Muscle of back (tissue), 3 donors: ENCODE measurements at regions not wholly inside any gene's neighbourhood (a gene's known extent, or its start where the extent isn't known, plus 50 kb on each side); places are given as distances from the start of the nearest gene placed in this dataset.

Source experiments
- DNase-seq, 3 donors: peaks; one replicate each; pipeline versions ENCODE4 v3.0.0 to v3.0.0-alpha.2; 2013

DNA sequence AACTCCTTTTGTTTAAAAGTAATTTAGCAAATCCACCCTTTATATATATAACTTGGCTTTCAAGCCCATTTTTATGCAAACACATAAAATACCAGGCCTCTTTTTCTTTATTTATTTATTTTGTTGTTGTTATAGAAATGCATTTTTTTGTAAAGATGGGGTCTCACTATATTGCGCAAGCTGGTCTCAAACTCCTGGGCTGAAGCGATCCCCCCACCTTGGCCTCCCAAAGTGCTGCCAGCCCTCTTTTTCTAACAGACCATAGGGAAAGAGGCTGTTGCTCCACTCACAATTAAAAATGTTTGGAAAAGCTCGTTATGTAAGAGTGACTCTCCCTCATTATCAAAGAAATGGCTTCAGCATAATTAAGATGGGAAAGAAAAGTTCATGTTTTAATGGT, 440.9 kb downstream of the HACE1 start:
- no peak for DNase-seq

- no peak for DNase-seq
Measured at GRCh38 chr6:104418125-104418524, 441.6 kb downstream of the HACE1 start.

- DNase-seq, result no peak
Measured at GRCh38 chr6:104414723-104415122, 445.0 kb downstream of the HACE1 start.

DNA sequence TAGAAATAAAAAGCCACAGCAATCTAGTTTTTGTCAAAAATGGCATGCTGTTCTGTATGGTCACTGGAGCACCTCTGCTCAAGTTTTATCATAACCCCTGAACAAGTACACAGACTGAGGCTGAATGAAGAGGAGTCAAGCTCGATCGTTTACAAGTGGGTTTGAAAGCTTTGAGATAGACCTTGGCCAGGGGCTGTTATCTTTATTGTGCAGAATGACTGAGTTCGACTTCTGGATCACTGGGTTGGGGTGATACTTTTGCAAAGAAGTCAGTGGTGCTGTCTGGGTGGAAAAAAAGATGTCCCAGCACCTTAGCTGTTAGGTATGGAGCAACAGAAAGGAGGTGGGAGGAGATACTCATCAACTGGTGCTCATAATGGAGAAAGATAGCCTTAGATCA, 446.0 kb downstream of the HACE1 start:
- no peak for DNase-seq

GRCh38 chr6:104411302-104411701, 448.4 kb downstream of the HACE1 start:
- no peak for DNase-seq

- DNase-seq, result no peak
Measured at GRCh38 chr6:104409913-104410312, 449.8 kb downstream of the HACE1 start.

DNA sequence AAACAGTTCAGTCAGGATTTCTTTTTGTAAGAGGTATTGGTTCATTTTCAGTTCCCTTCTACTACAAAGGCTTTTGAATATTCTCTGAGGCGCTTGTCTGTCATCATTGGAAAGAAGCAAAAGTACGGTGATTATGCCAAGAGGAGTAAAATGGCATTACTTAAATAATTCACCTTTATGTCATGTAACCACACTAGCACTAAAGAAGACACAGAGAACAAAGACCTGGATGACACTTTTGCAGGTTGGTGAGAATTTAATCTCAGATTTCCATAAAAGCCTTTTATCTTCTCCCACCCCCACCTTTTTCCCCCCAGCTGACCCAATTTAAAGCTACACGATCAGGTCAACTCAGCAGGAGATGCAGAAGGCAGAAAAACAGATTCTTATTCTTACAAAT, 451.8 kb downstream of the HACE1 start:
- no peak for DNase-seq

DNA sequence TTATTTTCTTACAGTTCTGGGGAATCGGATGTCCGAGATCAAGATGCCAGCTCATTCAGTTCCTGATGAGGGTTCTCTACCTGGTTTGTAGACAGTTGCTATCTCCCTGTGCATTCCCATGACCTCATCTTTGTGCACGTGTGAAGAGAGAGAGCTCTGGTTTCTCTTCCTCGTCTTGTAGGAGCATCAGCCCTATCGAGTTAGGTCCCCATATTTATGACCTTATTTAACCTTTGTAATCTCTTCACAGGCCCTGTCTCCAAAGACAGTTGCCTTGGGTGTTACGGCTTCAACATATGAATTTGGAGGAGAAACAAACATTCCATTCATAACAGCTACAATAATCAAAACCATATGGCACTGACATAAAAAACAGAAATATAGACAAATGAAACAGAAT, 455.3 kb downstream of the HACE1 start:
- DNase-seq, result peak in 1 of 3 donors; percentile 48

GRCh38 chr6:104402572-104402971, 457.1 kb downstream of the HACE1 start:
- DNase-seq, result no peak

DNA sequence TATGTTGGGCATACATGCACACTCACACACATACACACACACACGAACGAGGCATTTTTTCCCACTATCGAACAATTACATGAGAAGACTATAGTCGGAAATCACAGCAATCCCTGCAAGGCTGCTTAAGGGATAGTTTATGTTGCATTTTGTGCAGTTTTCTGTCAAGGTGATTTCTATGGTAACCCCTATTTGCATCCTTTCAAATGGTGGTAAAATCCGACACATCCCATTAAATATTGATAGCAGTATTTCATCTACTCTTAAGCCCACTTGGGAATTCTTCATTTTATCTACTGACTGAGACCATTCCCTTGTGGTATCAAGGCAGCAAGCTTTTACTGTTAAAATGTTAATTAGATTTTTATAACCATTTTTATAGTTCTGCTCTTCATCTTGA, 457.8 kb downstream of the HACE1 start:
- DNase-seq, result no peak

- no peak for DNase-seq
Measured at GRCh38 chr6:104400844-104401243, 458.9 kb downstream of the HACE1 start.

- DNase-seq, result no peak
Measured at GRCh38 chr6:104396077-104396476, 463.6 kb downstream of the HACE1 start.

GRCh38 chr6:104381907-104382306, 477.8 kb downstream of the HACE1 start:
- DNase-seq, result no peak

GRCh38 chr6:104365451-104366234, 494.1 kb downstream of the HACE1 start:
- no peak for DNase-seq

DNA sequence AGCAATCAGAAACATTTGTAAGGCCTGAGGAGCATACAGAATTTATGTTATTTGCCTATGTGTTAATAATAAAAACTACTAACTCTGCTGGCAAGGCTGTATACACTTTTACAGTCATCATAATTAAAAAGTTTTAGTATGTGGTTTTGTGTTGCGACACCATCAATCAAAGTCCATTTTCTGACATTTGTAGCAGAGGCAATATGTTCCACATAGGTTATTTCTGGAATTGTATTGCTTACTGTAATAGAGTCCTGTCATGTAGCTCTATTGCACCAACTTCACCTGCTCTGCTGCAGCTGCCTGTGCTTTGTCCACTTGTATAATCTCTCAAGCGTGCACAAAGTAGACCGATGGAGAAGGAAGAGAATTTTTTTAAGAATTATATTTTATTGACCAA, 501.8 kb downstream of the HACE1 start:
- no peak for DNase-seq

- DNase-seq, result no peak
Measured at GRCh38 chr6:104356197-104356596, 503.5 kb downstream of the HACE1 start.

- no peak for DNase-seq
Measured at GRCh38 chr6:104349191-104349590, 510.5 kb downstream of the HACE1 start.

GRCh38 chr6:104344223-104344622, 515.5 kb downstream of the HACE1 start:
- DNase-seq, result no peak

GRCh38 chr6:104332364-104332763, 527.4 kb downstream of the HACE1 start:
- peak in 1 of 3 donors; percentile 17 for DNase-seq

GRCh38 chr6:104326173-104327001, 533.3 kb downstream of the HACE1 start:
- peak in 2 of 3 donors; percentile 8 to 38 for DNase-seq

DNA sequence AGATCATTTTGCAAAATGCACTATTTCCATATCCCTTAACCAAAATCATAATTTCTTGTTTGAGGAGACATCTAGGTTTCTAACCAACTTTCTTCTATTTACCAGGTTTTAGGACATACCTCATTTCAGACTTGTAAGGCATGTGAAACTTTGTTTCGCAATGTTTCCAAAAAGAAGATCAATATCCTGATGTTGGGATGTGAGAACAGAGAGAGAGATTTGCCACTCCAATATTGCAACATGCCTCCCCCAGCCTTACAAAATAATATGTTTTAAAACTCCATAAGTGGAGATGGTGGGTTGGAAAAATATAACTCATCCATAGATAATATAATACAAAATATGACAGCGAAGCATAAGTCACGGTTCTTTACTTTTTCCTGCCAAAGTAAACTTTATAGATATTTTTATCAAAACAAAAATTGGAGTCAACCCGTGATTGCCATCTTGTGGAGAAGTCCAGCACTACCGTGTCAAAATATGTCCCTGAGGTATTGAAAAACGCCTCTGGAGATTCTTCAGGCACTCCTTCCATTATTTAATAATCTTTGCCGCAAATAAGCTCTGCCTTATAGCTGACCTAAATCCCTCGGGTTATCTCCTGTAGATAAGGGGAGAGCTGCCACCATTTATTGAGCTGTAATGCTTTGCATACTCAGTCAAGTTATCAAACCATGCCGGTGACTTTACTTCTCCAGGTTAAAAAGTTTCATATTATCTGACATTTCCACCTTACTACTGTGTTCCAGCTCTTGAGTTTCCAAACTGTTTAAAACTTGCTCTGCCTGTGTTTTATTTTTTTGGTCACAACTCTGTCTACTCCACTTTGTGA, 534.2 kb downstream of the HACE1 start:
- DNase-seq, result peak; percentile 24 to 44 (median 26)

GRCh38 chr6:104324301-104324700, 535.4 kb downstream of the HACE1 start:
- DNase-seq, result no peak
